Spleen (tissue), 11 donors: ENCODE measurements at regions not wholly inside any gene's neighbourhood (a gene's known extent, or its start where the extent isn't known, plus 50 kb on each side); places are given as distances from the start of the nearest gene placed in this dataset.

Experiments
- DNase-seq: peaks from one replicate; pipeline ENCODE4 v3.0.0-alpha.2; 2020
- H3K27ac ChIP-seq, 8 donors: fragments of 200-600 bp; sonication (generic) in 7 of 8; 1 replicate in 4 of 8; 2 replicates in 4 of 8; pipeline versions ENCODE4 v1.5.0 to v1.8.0; 2016 to 2021; ENCODE audit warnings: inconsistent platforms in 4 of 8, mild to moderate bottlenecking in 4 of 8, moderate library complexity in 1 of 8
- H3K27me3 ChIP-seq, 7 donors: fragments of 200-600 bp; sonication (generic) in 6 of 7; replicated peaks in 1 of 7; 1 replicate in 4 of 7; 2 replicates in 3 of 7; pipeline versions ENCODE4 v1.5.0 to v1.8.0; 2016 to 2021; ENCODE audit warnings: inconsistent platforms in 3 of 7, mild to moderate bottlenecking in 1 of 7
- H3K36me3 ChIP-seq, 6 donors: fragments of 200-600 bp; sonication (generic) in 5 of 6; 1 replicate in 4 of 6; 2 replicates in 2 of 6; pipeline versions ENCODE4 v1.5.0 to v1.8.0; 2016 to 2021; ENCODE audit warnings: inconsistent platforms in 2 of 6
- H3K4me1 ChIP-seq, 6 donors: fragments of 200-600 bp; sonication (generic) in 5 of 6; 1 replicate in 3 of 6; 2 replicates in 3 of 6; pipeline versions ENCODE4 v1.5.0 to v1.8.0; 2016 to 2021; ENCODE audit warnings: inconsistent platforms in 3 of 6
- H3K4me3 ChIP-seq, 8 donors: fragments of 200-600 bp; sonication (generic) in 7 of 8; 1 replicate in 4 of 8; 2 replicates in 4 of 8; pipeline versions ENCODE4 v1.5.0 to v1.8.0; 2016 to 2021; ENCODE audit warnings: inconsistent platforms in 4 of 8, mild to moderate bottlenecking in 4 of 8, moderate library complexity in 2 of 8
- H3K9me3 ChIP-seq, 8 donors: fragments of 200-600 bp; sonication (generic) in 7 of 8; 1 replicate in 4 of 8; 2 replicates in 4 of 8; pipeline versions ENCODE4 v1.5.0 to v1.8.0; 2016 to 2021; ENCODE audit warnings: inconsistent platforms in 4 of 8
- CTCF ChIP-seq, 11 experiments: fragments of 200-600 bp in 7 of 11; fragments of 450-650 bp in 4 of 11; sonication (generic) in 4 of 11; IDR thresholded peaks in 8 of 11; conservative IDR thresholded peaks in 3 of 11; 1 replicate in 7 of 11; 2 replicates in 4 of 11; pipeline versions ENCODE4 v1.4.0 to v1.8.0; 2016 to 2021; ENCODE audit warnings: antibody characterized with exemption in 11 of 11, inconsistent platforms in 4 of 11, mild to moderate bottlenecking in 1 of 11
- POLR2A ChIP-seq, 3 donors: fragments of 450-650 bp; IDR thresholded peaks; one replicate each; pipeline ENCODE4 v1.5.1; 2017; ENCODE audit warnings: antibody characterized with exemption in 3 of 3, mild to moderate bottlenecking in 1 of 3
- POLR2AphosphoS5 ChIP-seq, 3 donors: sonication (generic); formaldehyde crosslinking; IDR thresholded peaks; one replicate each; pipeline ENCODE4 v1.5.1; 2017; ENCODE audit warnings: antibody characterized with exemption in 3 of 3
- WGBS, 5 donors: extraction: QIAGEN DNeasy Blood & Tissue Kit in 3 of 5; methylation state at CpG; one replicate each; pipeline versions ENCODE4 v1.1.5 to v1.1.7; 2013 to 2018; 5-methylcytosine and 5-hydroxymethylcytosine counted together
- intact Hi-C: fragments of 100-400 bp; cut with DNase I; formaldehyde crosslinking; loops from one replicate; pipeline ENCODE4 v1.15.0; 2023; ENCODE audit warnings: low total_unique reads
- donor health status: healthy with polysubstance abuse.
- donor health status: DM: no; HTN: no; CAD: no; lungs with moderate emphysema.
- donor health status: DM: no; HTN: no; CAD: no.
- donor health status: Bipolar disorder and iron deficiency.
- donor health status: healthy.
- donor health status: DM: no; HTN: no; CAD: no.
- donor health status: DM: yes; HTN: yes; CAD: no.

- intact Hi-C loops = no loop called here
- H3K27me3 ChIP-seq = no peaks in the 10 kb centered on the region
- peaks cover 0 to 34% (median 16%) of the 10 kb centered on the region in 8 donors for H3K9me3 ChIP-seq
- no peaks in the 10 kb centered on the region for H3K4me1 ChIP-seq
- DNase-seq = no peak
- no peak for TF ChIP-seq POLR2A (IDR thresholded peaks at IDR 0.05)
- no peak for TF ChIP-seq POLR2AphosphoS5 (IDR thresholded peaks at IDR 0.05)
- TF ChIP-seq CTCF (IDR thresholded peaks at IDR 0.05 in 8 of 11, conservative IDR thresholded peaks at IDR 0.05 in 3 of 11) = no peak
- 54 to 76% (median 60%) methylated on average over 2 of the region's 2 CpGs for WGBS, 5 donors
- no peaks in the 10 kb centered on the region for H3K36me3 ChIP-seq
- H3K27ac ChIP-seq = no peak overlapping the region
- no peak overlapping the region for H3K4me3 ChIP-seq
Observed at GRCh38 chr5:104599726-104600125, 1037.1 kb upstream of the NUDT12 start.

- TF ChIP-seq POLR2AphosphoS5 (IDR thresholded peaks at IDR 0.05) = no peak
- TF ChIP-seq CTCF (IDR thresholded peaks at IDR 0.05 in 8 of 11, conservative IDR thresholded peaks at IDR 0.05 in 3 of 11) = no peak
- TF ChIP-seq POLR2A (IDR thresholded peaks at IDR 0.05) = no peak
- intact Hi-C loops = no loop called here
- H3K36me3 ChIP-seq = no peaks in the 10 kb centered on the region
- no peak overlapping the region for H3K4me3 ChIP-seq
- no peaks in the 10 kb centered on the region for H3K4me1 ChIP-seq
- no peak overlapping the region for H3K27ac ChIP-seq
- no peaks in the 10 kb centered on the region for H3K27me3 ChIP-seq
- WGBS, 5 donors = 0 to 7% (median 0%) methylated on average over 1 of the region's 1 CpG
- H3K9me3 ChIP-seq = peaks cover 0 to 48% (median 22%) of the 10 kb centered on the region in 8 donors
- DNase-seq = no peak
Observed at GRCh38 chr5:104598285-104598684, 1035.7 kb upstream of the NUDT12 start.

GRCh38 chr5:104594850-104595249 is 1032.3 kb upstream of the NUDT12 start:
- DNase-seq = no peak

GRCh38 chr5:104576677-104577076 is 1014.1 kb upstream of the NUDT12 start:
- Histone ChIP-seq H3K27ac (no peak overlapping the region), H3K9me3 (no peaks in the 10 kb centered on the region), H3K36me3 (no peaks in the 10 kb centered on the region), H3K4me3 (no peak overlapping the region), H3K27me3 (no peaks in the 10 kb centered on the region), H3K4me1 (no peaks in the 10 kb centered on the region)
- intact Hi-C loops = no loop called here
- WGBS, 5 donors = 65 to 75% (median 68%) methylated on average over 5 of the region's 5 CpGs
- no peak for DNase-seq
- TF ChIP-seq POLR2AphosphoS5 (IDR thresholded peaks at IDR 0.05) (no peak), CTCF (IDR thresholded peaks at IDR 0.05 in 8 of 11, conservative IDR thresholded peaks at IDR 0.05 in 3 of 11) (no peak), POLR2A (IDR thresholded peaks at IDR 0.05) (no peak)

More at GRCh38 chr5:104594850-104595249, 1032.3 kb upstream of the NUDT12 start:
- no peaks in the 10 kb centered on the region for H3K27me3 ChIP-seq
- no peaks in the 10 kb centered on the region for H3K36me3 ChIP-seq
- peaks cover 0 to 65% (median 14%) of the 10 kb centered on the region in 8 donors for H3K9me3 ChIP-seq
- 73 to 88% (median 74%) methylated on average over 4 of the region's 4 CpGs for WGBS, 5 donors
- intact Hi-C loops = no loop called here
- no peaks in the 10 kb centered on the region for H3K4me1 ChIP-seq
- TF ChIP-seq POLR2AphosphoS5 (IDR thresholded peaks at IDR 0.05) (no peak), CTCF (IDR thresholded peaks at IDR 0.05 in 8 of 11, conservative IDR thresholded peaks at IDR 0.05 in 3 of 11) (no peak), POLR2A (IDR thresholded peaks at IDR 0.05) (no peak)
- no peak overlapping the region for H3K4me3 ChIP-seq
- no peak overlapping the region for H3K27ac ChIP-seq
